Progenitor cell of endocrine pancreas (in vitro differentiated cells): ENCODE measurements at regions not wholly inside any gene's neighbourhood (a gene's known extent, or its start where the extent isn't known, plus 50 kb on each side); places are given as distances from the start of the nearest gene placed in this dataset.

Source experiments
- DNase-seq: peaks from one replicate; pipeline ENCODE4 v3.0.0; 2021; ENCODE audit warnings: low spot score; ENCODE audit not compliant: unreplicated experiment
- H3K27ac Mint-ChIP-seq: 2 replicates; pipeline ENCODE4 v1.8.0; 2021; ENCODE audit warnings: mild to moderate bottlenecking, moderate library complexity, mixed read lengths
- H3K27me3 Mint-ChIP-seq: 2 replicates; pipeline ENCODE4 v1.8.0; 2021; ENCODE audit warnings: mixed read lengths
- H3K36me3 Mint-ChIP-seq: 2 replicates; pipeline ENCODE4 v1.8.0; 2022; ENCODE audit warnings: mixed read lengths; ENCODE audit not compliant: insufficient read depth
- H3K4me1 Mint-ChIP-seq: 2 replicates; pipeline ENCODE4 v1.8.0; 2021; ENCODE audit warnings: low read depth, mixed read lengths
- H3K4me3 Mint-ChIP-seq: 2 replicates; pipeline ENCODE4 v1.8.0; 2021; ENCODE audit warnings: low read depth, mild to moderate bottlenecking, moderate library complexity, mixed read lengths
- H3K9me3 Mint-ChIP-seq: 2 replicates; pipeline ENCODE4 v1.8.0; 2021; ENCODE audit warnings: low read depth, mixed read lengths
- CTCF ChIP-seq: fragments of 200-600 bp; sonication (generic); IDR thresholded peaks from one replicate; pipeline ENCODE4 v1.5.0; 2021; ENCODE audit warnings: antibody characterized with exemption, mild to moderate bottlenecking; ENCODE audit not compliant: unreplicated experiment

DNA sequence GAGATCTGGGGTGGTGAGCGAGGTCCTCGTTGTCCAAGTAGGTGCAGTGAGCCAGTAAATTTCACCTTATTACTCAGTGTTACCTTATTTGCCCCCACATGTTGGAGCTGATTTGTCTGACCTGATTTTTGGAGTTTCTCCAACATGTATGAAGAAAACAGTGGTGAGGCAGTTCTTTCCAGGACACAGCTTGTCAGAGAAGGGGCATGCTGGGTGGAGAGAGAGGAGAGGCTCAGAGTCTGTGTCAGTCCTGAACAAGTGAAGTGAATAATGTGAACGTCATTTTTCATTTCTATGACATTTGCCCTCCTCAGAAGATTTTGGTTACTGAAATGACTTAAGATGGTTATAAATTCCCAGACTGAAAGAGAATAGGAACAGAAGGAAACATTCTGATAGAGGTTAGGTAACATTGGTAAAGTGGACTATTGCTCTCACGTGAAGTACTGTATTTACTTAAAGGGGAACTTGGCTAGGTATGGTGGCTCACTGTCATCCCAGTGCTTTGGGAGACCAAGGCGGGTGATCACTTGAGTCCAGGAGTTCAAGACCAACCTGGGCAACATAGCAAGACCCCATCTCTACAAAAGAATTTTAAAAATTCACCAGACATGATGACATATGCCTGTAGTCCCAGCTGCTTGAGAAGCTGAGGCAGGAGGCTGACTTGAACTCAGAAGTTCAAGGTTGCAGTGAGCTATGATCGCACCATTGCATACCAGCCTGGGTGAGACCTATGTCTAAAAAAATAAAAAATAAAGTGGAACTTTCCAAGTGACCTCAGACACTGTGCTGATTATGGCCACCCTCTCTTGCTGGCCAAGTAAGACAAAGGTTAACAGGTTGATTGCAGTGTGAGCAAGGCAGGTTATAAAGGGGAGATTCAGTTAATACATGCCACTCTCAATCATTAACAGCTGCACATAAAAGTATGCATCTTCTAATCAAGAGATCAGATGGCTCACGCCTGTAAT, 184.3 kb downstream of the EDN1 start:
- DNase-seq = no peak
- no peaks in the 10 kb centered on the region for H3K9me3 Mint-ChIP-seq
- no peak overlapping the region for H3K27ac Mint-ChIP-seq
- no peaks in the 10 kb centered on the region for H3K36me3 Mint-ChIP-seq
- TF ChIP-seq CTCF = no peak
- H3K27me3 Mint-ChIP-seq = peaks cover 5% of the 10 kb centered on the region
- H3K4me1 Mint-ChIP-seq = peaks cover 5% of the 10 kb centered on the region
- H3K4me3 Mint-ChIP-seq = no peak overlapping the region

DNA sequence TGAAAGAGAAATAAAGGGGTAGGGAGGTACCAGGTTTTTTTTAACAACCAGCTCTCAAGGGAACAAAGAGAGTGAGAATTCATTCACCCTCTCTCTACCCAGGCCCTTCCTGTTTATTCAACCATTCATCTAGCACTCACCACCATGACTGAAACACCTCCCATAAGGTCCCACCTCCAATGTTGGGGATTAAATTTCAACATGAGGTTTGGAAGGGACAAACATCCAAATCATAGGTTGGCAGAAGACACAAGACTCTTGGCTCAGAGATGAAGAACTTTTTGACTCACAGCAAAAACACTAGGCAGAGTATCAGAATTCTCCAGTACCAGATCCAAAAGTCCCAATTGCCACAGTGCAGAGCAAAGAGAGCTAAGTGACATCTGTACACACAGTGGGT, 186.3 kb downstream of the EDN1 start:
- TF ChIP-seq CTCF = no peak
- Mint-ChIP-seq H3K27ac (no peak overlapping the region), H3K27me3 (peaks cover under 1% of the 10 kb centered on the region), H3K4me3 (no peak overlapping the region), H3K36me3 (no peaks in the 10 kb centered on the region), H3K9me3 (no peaks in the 10 kb centered on the region), H3K4me1 (peaks cover 3% of the 10 kb centered on the region)
- no peak for DNase-seq

- H3K27ac Mint-ChIP-seq = no peak overlapping the region
- peaks cover 3% of the 10 kb centered on the region for H3K4me1 Mint-ChIP-seq
- no peak for TF ChIP-seq CTCF
- no peaks in the 10 kb centered on the region for H3K9me3 Mint-ChIP-seq
- no peak for DNase-seq
- no peaks in the 10 kb centered on the region for H3K36me3 Mint-ChIP-seq
- no peak overlapping the region for H3K4me3 Mint-ChIP-seq
- no peaks in the 10 kb centered on the region for H3K27me3 Mint-ChIP-seq
Observed at GRCh38 chr6:12477616-12478015, 187.5 kb downstream of the EDN1 start.

- H3K36me3 Mint-ChIP-seq = no peaks in the 10 kb centered on the region
- no peaks in the 10 kb centered on the region for H3K27me3 Mint-ChIP-seq
- no peaks in the 10 kb centered on the region for H3K4me1 Mint-ChIP-seq
- no peaks in the 10 kb centered on the region for H3K9me3 Mint-ChIP-seq
- no peak overlapping the region for H3K27ac Mint-ChIP-seq
- DNase-seq = no peak
- no peak overlapping the region for H3K4me3 Mint-ChIP-seq
- TF ChIP-seq CTCF = no peak
Observed at GRCh38 chr6:12478921-12479320, 188.8 kb downstream of the EDN1 start.

GRCh38 chr6:12479451-12479850, 189.3 kb downstream of the EDN1 start:
- Mint-ChIP-seq H3K36me3 (no peaks in the 10 kb centered on the region), H3K27ac (no peak overlapping the region), H3K4me1 (no peaks in the 10 kb centered on the region), H3K9me3 (no peaks in the 10 kb centered on the region), H3K27me3 (no peaks in the 10 kb centered on the region), H3K4me3 (no peak overlapping the region)
- DNase-seq = no peak
- TF ChIP-seq CTCF = no peak
